ENCODE measurements at regions not wholly inside any gene's neighbourhood (a gene's known extent, or its start where the extent isn't known, plus 50 kb on each side); places are given as distances from the start of the nearest gene placed in this dataset.

DNA sequence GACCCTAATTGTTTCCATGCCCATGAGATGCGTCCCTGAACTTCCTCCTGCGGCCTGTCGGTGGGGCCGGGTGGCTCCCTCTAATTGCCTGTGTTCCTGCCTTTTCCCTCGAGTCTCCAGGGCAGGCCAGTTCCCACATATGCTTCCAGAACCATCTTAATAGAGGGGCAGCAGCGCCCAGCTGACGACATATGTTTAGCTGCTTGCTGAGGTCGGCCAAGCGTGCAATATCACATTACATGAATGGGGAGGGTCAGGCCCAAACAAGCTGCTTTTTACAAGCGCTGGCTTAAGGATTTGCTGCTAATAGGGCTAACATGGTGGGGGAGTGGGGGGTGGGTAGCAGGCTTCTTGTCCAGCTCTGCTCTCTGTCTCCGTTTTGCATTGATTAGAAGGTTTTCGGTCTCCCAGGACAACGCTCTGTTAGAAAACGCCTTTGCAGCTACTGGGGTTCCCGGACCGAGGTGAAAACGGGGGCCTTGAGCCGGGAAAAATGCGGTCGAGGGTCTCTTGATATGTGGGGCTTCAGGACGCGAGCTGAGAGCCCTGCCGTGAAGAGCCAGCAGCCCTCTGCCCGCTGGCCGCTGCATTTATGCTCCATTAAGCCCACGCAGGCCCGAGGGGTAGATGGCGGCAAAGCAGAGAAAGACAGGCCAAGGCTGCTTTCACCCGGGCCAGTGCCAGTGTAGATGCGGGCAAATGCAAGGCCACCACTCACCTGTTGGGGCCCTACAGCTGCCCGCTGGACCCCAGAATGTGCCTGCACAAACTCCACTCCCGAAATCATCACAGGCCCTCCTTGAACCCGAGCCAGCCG lies 308.5 kb downstream of the BMP7 start:
- DNase-seq (ENCODE audit: low read depth): no peak

DNA sequence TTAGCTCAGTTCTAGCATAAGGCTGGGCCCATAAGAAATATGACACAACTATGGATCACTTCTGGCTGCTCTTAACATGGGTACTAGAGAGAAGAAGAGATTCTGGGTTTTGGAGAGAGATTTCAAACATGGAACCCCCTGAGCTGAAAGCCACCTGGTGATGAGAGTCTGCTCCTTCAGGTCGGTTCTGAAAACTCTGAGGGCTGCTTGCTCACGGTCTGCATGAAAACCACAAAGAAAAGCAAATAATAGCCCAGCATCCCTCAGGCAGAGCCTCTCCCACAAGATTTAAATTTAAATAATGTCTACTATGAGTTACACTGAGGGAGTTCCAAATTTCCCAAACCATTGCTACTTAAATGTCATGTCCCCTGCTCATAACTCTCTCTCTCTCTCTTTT lies 301.5 kb downstream of the BMP7 start:
- DNase-seq (ENCODE audit: low read depth): no peak

DNA sequence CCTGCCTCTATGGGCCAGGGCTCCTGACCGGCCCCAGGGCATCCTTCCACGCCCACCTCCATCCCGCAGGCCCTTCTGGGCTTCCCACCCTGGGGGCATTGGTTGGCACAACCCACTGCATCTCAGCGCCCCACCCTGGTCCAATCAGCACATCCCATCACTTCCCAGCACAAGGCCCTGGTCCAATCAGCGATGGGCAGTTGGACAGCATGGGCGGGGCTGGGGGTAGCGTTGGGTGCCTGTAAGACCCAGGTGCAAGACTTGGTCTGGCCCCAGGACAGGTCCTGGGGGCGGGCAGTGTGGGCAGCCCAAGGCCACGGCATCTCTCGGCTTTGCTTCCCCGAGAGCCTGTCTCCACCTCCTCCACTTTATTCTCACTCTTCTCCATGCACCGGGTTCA lies 298.5 kb downstream of the BMP7 start:
- DNase-seq (ENCODE audit: low read depth): no peak

DNA sequence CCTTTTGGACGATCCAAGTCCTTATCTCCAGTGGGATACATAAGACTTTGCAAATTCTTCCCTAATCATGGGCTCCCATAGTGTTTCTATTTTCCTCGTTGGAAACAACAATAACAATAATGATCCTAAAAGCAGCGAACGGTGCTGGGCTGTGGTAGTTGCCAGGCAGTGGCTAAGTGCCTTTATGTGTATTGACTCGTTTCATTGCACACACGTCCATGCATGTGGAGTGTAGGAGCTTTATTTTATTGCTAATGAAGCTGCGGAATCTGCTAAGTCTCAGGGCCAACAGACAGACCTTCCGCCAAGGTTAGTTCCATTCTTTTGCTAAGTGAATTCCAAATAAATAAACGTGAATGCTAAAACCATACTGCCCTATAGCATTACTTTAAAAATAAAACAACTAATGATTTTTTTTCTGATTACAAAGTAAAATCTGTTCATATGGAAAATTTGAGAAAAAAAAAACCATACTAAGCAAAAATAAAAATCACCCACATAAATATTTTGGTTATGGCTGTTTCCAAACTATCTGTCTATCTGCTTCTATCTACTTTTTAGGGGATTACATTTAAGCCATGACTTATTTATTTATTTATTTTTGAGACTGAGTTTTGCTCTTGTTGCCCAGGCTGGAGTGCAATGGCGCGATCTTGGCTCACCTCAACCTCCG lies 297.9 kb downstream of the BMP7 start:
- DNase-seq (ENCODE audit: low read depth): no peak

DNA sequence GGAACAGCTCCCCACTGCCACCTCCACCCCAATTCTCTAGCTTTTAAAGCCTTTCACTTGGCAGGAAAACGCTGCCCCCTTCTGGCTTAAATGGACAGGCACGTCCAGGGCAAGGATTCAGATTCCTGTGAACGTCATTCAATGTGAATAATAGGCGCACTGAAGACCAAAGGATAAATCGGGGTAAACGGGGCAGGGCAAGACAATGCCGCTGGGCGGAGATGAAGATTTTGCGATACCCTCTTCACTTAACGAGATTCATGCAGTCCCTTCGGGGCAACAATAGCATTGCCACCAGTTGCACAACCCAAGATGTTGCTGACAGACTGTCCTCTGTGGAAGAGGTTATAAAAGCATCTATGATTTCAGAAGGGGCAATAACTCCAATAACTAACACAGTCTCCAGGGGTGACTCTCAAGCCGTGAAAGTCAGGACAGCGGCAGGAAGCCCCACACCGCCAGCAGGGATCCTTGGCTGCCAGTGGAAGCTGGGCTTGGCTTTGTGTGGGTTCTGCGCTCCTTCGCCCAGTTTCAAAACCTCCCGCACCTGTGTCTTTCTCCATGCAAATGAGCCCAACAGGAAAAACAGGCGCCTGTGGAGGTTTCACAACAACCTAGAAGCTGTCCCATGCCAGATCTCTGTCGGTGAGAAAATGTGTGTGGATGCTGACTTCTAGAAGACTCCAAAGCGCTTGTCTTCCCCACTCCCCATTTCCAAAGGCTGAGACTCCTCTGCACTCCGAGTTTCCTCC lies 291.8 kb downstream of the BMP7 start:
- DNase-seq (ENCODE audit: low read depth): no peak

DNA sequence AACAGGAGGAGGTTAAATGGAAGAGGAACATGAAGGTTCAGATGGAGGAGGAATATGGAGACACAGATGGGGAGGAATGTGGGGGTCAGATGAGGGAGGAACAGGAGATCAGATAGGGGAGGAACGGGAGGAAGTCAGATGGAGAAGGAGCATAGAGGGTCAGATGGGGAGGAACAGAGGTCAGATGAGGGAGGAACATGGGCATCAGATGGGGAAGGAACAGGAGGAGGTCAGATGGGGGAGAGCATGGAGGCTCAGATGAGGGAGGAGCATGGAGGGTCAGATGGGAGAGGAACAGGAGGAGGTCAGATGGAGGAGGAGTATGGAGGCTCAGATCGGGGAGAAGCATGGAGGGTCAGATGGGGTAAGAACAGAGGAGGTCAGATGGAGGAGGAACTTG lies 290.6 kb downstream of the BMP7 start:
- DNase-seq (ENCODE audit: low read depth): no peak

DNA sequence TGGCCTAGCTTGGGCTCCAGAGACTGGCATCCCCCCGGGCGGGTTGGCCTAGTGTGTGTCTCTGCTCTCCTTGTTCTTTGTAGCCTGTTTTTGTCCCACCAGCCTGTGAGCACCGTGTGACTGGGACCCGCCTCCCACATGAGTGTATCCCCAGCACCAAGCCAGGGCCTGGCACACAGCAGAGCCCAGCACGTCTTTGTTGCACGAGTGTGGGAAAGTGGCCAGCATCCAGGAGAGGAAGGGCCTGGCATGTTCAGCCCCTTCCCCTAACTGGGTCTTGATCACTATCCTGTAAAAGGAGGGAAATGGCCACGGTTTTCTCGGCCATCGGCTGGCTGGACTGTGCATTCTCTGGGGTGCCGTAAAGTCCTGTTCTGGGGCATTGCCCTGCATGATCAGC lies 290.1 kb downstream of the BMP7 start:
- no peak for DNase-seq (ENCODE audit: low read depth)

DNA sequence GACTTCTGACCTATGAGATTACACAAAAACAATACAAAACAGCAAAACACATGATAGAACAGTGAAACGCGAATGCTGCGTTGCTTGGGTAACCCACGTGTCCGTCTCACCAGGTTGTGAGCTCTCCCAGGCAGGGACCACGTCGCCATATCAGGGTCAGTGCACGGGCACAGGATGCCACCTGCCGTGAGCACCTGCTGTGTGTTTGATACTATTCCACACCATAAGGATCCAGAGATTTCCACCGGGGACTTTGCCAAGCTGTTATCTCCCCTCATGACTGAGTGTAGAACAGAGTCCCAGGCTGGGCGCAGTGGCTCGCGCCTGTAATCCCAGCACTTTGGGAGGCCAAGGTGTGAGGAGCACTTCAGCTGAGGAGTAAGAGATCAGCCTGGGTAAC lies 288.0 kb downstream of the BMP7 start:
- no peak for DNase-seq (ENCODE audit: low read depth)

DNA sequence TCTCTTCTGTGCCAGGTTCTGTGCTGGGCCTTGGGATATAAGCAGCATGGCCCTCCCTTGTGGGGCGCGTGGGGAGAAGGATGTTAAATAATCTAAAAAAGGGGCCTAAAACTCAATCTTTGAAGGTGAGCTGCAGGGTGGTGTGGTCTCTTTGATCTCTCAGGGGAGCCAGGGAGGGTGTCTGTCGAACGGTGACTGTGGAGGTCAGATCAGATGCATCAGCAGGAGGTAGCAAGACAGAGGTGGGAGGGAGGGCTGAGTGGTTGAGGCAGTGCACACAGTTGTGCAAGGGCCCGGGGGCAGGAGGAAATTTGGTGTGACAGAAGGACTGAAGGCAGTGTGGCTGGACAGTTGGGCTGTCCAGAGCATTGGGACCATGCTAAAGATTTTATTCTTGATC lies 287.3 kb downstream of the BMP7 start:
- DNase-seq (ENCODE audit: low read depth): no peak

DNA sequence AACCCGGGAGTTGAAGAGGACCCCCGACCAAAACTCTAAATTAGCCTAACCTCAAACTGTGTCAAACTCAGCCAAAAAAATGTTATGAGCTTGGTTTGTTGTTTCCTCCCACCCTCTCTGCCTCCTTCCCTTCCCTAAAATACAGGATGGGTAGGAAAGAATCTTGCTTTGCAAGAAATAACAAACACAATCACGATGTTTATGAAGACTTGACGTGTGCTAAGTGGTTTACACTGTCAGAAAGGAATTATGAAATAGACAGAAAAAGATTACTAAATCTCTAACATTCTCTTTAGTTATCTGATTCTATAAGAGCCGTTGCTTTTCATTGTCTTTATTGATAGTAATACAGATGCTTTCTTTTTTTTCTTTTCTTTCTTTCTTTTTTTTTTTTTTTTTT lies 285.1 kb downstream of the BMP7 start:
- no peak for DNase-seq (ENCODE audit: low read depth)

DNA sequence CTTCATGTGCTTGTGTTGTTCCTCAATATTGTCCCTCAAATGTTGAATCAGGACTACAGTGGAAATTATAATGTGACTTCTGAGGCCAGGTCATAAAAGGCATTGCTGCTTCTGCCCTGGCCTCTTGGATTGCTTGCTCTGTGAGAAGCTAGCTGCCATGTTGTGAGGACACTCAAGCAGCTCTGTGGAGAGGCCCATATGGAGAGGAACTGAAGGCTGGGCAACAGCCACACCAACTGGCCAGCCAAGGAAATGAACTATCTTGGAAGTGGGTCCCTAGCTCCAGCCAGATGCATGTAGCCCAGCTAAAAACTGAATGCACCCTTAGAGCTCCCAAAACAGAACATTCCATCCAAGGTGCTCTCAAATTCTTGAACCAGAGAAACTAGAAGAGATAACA lies 282.6 kb downstream of the BMP7 start:
- DNase-seq (ENCODE audit: low read depth): no peak

DNA sequence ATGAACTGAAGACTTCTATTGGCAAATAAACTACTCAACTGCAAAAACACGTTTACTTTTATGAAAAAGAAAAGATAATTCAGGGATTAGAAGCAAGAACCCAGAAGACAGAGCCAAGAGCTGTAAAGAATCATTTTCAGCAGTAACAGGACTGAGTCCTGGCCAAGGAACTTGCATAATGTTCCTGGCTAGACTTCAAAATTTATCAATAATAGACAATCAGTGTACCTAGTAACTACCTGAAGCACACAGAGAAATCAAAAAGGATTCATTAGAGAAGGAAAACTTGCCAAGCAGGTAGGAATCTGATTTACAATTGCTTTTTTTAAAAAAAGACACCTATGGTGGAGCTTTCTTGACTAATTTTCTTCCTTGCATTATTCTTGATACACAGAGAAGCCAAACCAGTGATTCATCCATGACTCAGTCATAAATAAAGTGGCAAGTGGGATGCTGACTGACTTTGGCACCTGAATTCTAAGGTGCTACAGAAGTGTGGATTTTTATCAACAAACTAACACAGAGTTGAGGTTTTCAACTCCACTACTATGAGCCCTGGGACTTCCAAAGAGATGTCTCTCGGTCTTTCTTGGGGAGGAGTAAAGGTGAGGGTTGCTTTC lies 281.3 kb downstream of the BMP7 start:
- no peak for DNase-seq (ENCODE audit: low read depth)

DNA sequence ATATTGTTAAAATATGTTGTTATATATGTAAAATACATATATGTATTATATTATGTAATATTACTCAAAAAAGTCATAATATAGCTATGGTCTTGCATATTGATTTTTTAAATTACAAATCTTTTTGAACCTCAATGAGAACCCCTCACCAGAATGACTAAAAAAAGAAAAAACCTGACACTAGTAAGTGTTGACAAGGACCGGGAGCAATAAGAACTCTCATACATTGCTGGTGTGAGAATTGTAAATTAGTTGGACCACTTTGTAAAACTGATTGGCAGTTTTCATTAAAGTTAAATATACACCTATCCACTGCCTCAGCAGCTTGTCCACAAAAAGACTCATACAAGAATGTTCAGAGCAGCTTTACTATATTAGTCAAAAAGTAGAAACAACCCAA lies 280.0 kb downstream of the BMP7 start:
- no peak for DNase-seq (ENCODE audit: low read depth)

DNA sequence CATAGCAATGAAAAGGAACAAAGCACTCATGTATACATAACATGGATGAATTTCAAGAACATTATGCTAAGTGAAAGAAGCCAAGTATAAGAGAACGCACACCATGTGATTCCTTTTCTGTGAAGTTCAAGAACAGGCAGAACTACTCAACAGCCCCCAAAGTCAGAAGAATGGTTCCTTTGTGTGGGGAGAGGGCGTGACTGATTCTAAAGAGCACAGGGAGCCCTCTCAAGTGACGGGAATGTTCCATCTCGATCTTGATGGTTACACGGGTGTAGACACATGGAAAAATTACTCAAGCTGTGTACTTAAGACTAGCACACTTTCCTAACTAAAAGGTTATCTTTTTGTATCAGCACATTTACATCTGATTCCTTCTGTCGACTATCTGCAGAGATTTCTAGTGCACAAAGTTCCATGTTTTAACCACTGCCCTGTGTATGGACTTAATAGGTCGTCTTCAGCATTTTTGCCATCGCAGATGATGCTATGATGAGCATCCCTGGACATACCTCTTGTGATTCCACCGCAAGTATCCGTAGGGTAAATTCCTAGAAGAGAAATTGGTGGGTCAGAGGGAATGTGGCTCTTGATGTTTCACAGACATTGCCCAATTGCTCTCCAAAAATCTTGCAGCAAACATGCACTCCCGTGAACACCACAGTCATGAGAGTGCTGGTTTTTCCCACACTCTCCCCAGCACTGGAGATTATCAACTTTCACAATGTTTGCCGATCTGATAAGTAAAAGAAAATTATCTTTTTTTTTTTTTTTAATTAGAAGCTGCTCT lies 279.3 kb downstream of the BMP7 start:
- no peak for DNase-seq (ENCODE audit: low read depth)

DNA sequence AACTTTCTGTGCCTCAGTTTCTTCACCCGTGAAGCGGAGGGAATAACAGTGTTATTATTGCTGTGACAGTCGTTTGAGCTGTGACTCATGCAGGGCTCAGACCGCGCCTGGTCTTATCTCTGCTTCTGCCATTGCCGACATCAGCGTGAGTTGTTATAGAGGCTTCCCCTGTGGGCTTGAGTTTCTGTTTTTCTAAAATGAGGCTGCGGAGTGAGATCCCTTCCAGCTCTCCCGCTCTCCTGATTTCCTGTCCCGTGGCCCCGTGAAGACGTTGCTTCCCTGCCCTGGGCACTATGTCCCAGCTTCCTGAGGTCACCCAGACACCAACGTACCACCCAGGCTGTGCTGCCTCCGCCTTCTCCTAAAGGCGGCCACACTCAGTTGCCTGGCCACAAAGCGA lies 278.5 kb downstream of the BMP7 start:
- no peak for DNase-seq (ENCODE audit: low read depth)

DNA sequence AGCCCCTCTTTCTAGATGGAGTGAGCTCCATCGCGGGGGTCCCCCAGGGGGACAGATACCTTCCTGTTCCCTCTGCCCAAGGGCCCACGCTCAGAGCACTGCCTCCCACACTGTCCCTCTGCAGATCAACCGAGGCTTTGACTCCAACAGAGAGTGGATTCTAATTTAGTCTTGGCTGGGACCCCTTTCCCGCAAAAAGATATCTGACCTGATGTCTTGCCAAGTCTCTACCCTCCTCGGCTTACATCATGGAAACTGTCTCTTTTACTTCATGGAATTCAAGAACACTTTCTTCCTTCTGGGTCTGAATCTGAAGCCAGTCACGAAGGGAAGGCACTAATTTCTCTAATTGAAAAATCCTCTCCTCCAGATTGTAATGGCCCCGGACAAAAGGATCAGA lies 278.0 kb downstream of the BMP7 start:
- no peak for DNase-seq (ENCODE audit: low read depth)

DNA sequence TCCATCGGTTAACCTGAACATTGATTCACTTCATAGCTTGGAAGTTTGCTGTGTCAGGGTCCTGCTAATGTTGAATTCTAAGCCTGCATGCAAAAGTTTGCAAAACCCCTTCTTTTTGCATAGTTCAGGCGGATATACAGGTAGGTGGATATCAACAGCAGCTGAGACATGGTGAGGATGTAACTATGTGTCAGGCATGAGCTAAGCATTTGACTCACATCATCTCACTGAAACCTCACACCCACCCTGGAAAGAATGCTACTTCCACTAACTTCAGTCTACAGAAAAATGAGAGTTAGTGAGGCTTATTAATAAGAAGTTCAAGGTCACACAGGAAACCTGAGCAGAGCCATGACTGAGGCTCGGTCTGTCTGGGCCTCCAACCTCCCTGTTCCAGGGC lies 276.9 kb downstream of the BMP7 start:
- DNase-seq (ENCODE audit: low read depth): no peak

DNA sequence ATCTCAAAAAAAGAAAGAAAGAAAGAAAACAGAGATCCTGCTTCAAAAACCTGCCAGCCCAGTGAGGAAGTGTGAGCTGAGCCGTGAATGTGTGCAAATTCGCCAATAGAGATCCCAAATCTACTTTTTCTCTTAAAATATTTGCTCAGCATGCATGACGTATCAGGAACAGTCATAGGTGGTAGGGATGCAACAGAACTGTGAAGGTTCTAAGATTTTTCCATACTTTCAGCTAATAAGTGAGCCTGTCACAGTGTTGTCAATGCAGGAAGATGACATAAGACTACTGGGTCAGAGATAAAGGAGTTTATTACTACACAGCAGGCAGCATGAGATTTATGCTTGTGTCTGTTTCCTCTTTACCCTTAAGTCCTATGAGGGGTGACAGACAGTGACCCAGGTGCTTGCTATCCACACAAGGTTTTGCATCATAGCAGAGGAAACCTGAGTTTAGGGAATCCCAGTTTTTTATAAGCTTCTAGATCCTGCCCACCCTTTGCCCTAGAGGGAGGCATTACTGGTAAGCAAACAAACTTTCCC lies 273.4 kb downstream of the BMP7 start:
- no peak for DNase-seq (ENCODE audit: low read depth)

DNA sequence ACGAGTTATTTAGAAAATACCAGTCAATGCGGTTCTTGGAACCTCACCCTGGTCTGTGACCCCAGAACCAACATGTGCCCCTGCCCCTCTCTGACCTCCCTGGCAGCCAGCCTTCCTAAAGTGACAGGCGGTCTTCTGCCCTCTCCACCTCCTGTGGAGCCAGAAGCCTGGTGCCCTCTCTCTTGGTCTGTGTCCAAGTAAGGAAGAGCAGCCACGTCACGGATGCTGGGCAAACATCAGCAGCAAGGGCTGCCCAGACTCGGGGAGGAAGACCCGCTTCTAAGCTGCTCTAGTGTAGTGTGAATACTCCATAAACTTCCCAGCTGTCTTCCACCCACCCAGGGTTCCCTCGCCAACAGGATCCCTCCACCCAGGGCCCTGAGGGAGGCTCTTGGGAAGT lies 272.4 kb downstream of the BMP7 start:
- no peak for DNase-seq (ENCODE audit: low read depth)

DNA sequence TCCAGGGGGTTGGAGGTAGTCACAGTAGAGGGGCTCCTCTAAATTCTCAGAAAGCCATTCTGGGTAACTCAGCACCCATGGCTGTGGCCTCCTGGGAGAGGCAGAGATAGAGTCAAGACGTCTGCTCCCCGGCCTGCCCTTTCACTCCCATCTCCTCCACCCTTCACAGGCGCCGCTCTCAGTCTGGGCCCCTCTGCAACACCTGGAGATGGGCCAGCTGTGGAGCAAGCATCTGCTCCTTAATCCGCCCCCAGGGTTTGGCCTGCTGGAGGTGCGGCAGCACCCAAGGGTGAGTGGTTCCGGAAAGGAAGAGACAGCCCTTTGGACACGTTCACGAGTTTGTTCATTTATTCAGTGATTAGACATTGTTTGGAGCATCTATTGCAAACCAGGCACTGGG lies 271.3 kb downstream of the BMP7 start:
- no peak for DNase-seq (ENCODE audit: low read depth)

DNA sequence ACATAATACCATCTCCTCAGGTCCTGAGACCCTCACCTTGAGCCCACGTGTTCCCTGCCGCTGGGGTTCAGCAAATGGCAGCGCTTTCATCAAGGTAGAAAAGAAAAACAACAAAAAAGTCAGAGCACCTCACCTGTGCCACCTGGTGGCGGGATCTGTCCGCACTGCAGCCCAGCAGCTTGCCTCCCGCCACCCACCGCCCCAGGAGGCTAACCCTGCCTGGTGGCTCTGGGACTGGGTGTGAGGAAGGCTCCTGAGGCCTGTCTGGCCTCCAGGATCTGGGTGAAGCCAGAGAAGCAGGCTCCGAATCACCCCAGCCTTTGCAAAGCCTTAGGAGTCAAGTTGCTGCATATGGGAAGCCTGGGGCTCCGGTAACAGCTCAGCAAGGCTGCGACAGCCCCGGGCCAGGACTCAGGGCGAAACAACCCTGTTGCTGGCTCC lies 270.8 kb downstream of the BMP7 start:
- DNase-seq (ENCODE audit: low read depth): no peak

DNA sequence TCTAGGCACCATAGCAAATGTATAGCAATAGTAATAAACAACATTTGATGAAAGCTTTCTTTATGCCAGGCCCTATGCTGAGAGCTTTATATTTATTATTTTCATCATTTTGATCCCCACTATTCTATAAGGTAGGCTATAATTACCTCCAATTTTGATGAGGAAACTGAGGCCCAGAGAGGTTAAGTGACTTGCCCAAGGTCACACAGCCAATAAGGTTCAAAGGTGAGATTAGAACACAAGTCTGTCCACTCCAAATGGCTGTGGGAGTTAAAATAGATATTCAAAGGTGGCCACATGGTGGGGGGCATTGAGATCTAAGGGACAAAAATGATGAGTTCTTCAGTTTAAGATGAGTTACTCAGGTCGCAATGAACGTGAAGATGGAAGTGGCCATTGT lies 269.9 kb downstream of the BMP7 start:
- DNase-seq (ENCODE audit: low read depth): no peak
